Neural crest cell (in vitro differentiated cells): ENCODE measurements at regions not wholly inside any gene's neighbourhood (a gene's known extent, or its start where the extent isn't known, plus 50 kb on each side); places are given as distances from the start of the nearest gene placed in this dataset.

ENCODE experiments used
- DNase-seq: peaks from one replicate; pipeline ENCODE4 v3.0.0; 2021; ENCODE audit warnings: low read depth, mixed read lengths, low spot score
- H3K27ac Mint-ChIP-seq: one replicate; pipeline ENCODE4 v1.8.0; 2021; ENCODE audit warnings: mild to moderate bottlenecking, mixed read lengths; ENCODE audit not compliant: unreplicated experiment
- H3K27me3 Mint-ChIP-seq: 2 replicates; pipeline ENCODE4 v1.8.0; 2021; ENCODE audit warnings: low read depth, mild to moderate bottlenecking, mixed read lengths
- H3K36me3 Mint-ChIP-seq: 2 replicates; pipeline ENCODE4 v1.8.0; 2021; ENCODE audit warnings: low read depth, mild to moderate bottlenecking, mixed read lengths
- H3K4me1 Mint-ChIP-seq: 2 replicates; pipeline ENCODE4 v1.8.0; 2021; ENCODE audit warnings: mixed read lengths
- H3K4me3 Mint-ChIP-seq: one replicate; pipeline ENCODE4 v1.8.0; 2021; ENCODE audit warnings: mild to moderate bottlenecking, mixed read lengths
- H3K9me3 Mint-ChIP-seq: 2 replicates; pipeline ENCODE4 v1.8.0; 2021; ENCODE audit warnings: mixed read lengths
- CTCF ChIP-seq: fragments of 200-600 bp; sonication (generic); conservative IDR thresholded peaks from 2 replicates; pipeline ENCODE4 v1.5.0; 2021; ENCODE audit warnings: antibody characterized with exemption, mild to moderate bottlenecking

- peaks cover 7% of the 10 kb centered on the region for H3K4me1 Mint-ChIP-seq
- H3K27ac Mint-ChIP-seq = no peak overlapping the region
- TF ChIP-seq CTCF = no peak
- no peaks in the 10 kb centered on the region for H3K27me3 Mint-ChIP-seq
- no peak for DNase-seq
- H3K36me3 Mint-ChIP-seq = no peaks in the 10 kb centered on the region
- H3K4me3 Mint-ChIP-seq = no peak overlapping the region
- no peaks in the 10 kb centered on the region for H3K9me3 Mint-ChIP-seq
Measured at GRCh38 chr6:87926687-87927086, 121.0 kb upstream of the SPACA1 start.

GRCh38 chr6:87926072-87926471, 121.6 kb upstream of the SPACA1 start:
- Mint-ChIP-seq H3K4me1 (peaks cover 7% of the 10 kb centered on the region), H3K27me3 (no peaks in the 10 kb centered on the region), H3K4me3 (no peak overlapping the region), H3K36me3 (no peaks in the 10 kb centered on the region), H3K9me3 (no peaks in the 10 kb centered on the region), H3K27ac (no peak overlapping the region)
- no peak for TF ChIP-seq CTCF
- DNase-seq = no peak

GRCh38 chr6:87925373-87926060, 122.1 kb upstream of the SPACA1 start:
- peaks cover 7% of the 10 kb centered on the region for H3K4me1 Mint-ChIP-seq
- TF ChIP-seq CTCF = no peak
- no peak overlapping the region for H3K4me3 Mint-ChIP-seq
- H3K27me3 Mint-ChIP-seq = no peaks in the 10 kb centered on the region
- peaks cover 4% of the 10 kb centered on the region for H3K9me3 Mint-ChIP-seq
- DNase-seq = no peak
- no peak overlapping the region for H3K27ac Mint-ChIP-seq
- H3K36me3 Mint-ChIP-seq = no peaks in the 10 kb centered on the region

GRCh38 chr6:87923389-87924050, 124.1 kb upstream of the SPACA1 start:
- Mint-ChIP-seq H3K9me3 (peaks cover 4% of the 10 kb centered on the region), H3K36me3 (no peaks in the 10 kb centered on the region), H3K27ac (no peak overlapping the region), H3K4me3 (no peak overlapping the region), H3K4me1 (peaks cover 3% of the 10 kb centered on the region), H3K27me3 (no peaks in the 10 kb centered on the region)
- DNase-seq = no peak
- no peak for TF ChIP-seq CTCF

- H3K36me3 Mint-ChIP-seq = no peaks in the 10 kb centered on the region
- peaks cover 4% of the 10 kb centered on the region for H3K4me1 Mint-ChIP-seq
- no peak overlapping the region for H3K27ac Mint-ChIP-seq
Measured at GRCh38 chr6:87922947-87923330, 124.7 kb upstream of the SPACA1 start.

More at GRCh38 chr6:87922947-87923330, 124.7 kb upstream of the SPACA1 start:
- no peak for TF ChIP-seq CTCF
- peaks cover 4% of the 10 kb centered on the region for H3K9me3 Mint-ChIP-seq
- no peak overlapping the region for H3K4me3 Mint-ChIP-seq
- no peak for DNase-seq
- H3K27me3 Mint-ChIP-seq = no peaks in the 10 kb centered on the region
